Sigmoid colon (tissue), 6 donors: ENCODE measurements at regions not wholly inside any gene's neighbourhood (a gene's known extent, or its start where the extent isn't known, plus 50 kb on each side); places are given as distances from the start of the nearest gene placed in this dataset.

Experiments
- DNase-seq: peaks from one replicate; pipeline ENCODE4 v3.0.0-alpha.2; 2019
- H3K27ac ChIP-seq, 4 donors: fragments of 200-600 bp; sonication (generic); one replicate each; pipeline ENCODE4 v1.5.1; 2016 to 2019; ENCODE audit warnings: mild to moderate bottlenecking in 1 of 4
- H3K27me3 ChIP-seq, 3 donors: fragments of 200-600 bp; sonication (generic); one replicate each; pipeline ENCODE4 v1.5.1; 2019; ENCODE audit warnings: mild to moderate bottlenecking in 1 of 3
- H3K36me3 ChIP-seq, 4 donors: fragments of 200-600 bp; sonication (generic); one replicate each; pipeline ENCODE4 v1.5.1; 2016 to 2019
- H3K4me1 ChIP-seq, 4 donors: fragments of 200-600 bp; sonication (generic); one replicate each; pipeline ENCODE4 v1.5.1; 2017 to 2019
- H3K4me3 ChIP-seq, 4 donors: fragments of 200-600 bp; sonication (generic); one replicate each; pipeline ENCODE4 v1.5.1; 2017 to 2019; ENCODE audit warnings: mild to moderate bottlenecking in 2 of 4, moderate library complexity in 1 of 4
- H3K9me3 ChIP-seq, 4 donors: fragments of 200-600 bp in 3 of 4; sonication (generic) in 3 of 4; one replicate each; pipeline versions ENCODE4 v1.5.1 to v1.6.1; 2013 to 2019
- CTCF ChIP-seq, 4 experiments: fragments of 450-650 bp in 3 of 4; fragments of 200-600 bp in 1 of 4; IDR thresholded peaks; one replicate each; pipeline ENCODE4 v1.5.1; 2016 to 2019; ENCODE audit warnings: antibody characterized with exemption in 4 of 4, mild to moderate bottlenecking in 3 of 4, moderate library complexity in 2 of 4
- EP300 ChIP-seq, 4 donors: sonication (generic); formaldehyde crosslinking; IDR thresholded peaks; one replicate each; pipeline ENCODE4 v1.6.1; 2017; ENCODE audit warnings: antibody characterized with exemption in 4 of 4
- POLR2A ChIP-seq, 2 donors: fragments of 450-650 bp; IDR thresholded peaks; one replicate each; pipeline ENCODE4 v1.6.1; 2016; ENCODE audit warnings: antibody characterized with exemption in 2 of 2, mild to moderate bottlenecking in 2 of 2, moderate library complexity in 2 of 2
- POLR2AphosphoS5 ChIP-seq, 4 donors: sonication (generic); formaldehyde crosslinking; IDR thresholded peaks; one replicate each; pipeline ENCODE4 v1.6.1; 2017; ENCODE audit warnings: antibody characterized with exemption in 4 of 4
- WGBS, 2 donors: extraction: QIAGEN DNeasy Blood & Tissue Kit; methylation state at CpG; one replicate each; pipeline ENCODE4 v1.1.7; 2013; 5-methylcytosine and 5-hydroxymethylcytosine counted together
- intact Hi-C: fragments of 100-400 bp; cut with DNase I; formaldehyde crosslinking; loops from one replicate; pipeline ENCODE4 v1.15.1; 2023
- donor health status: healthy with polysubstance abuse.
- donor health status: healthy.

- intact Hi-C loops = no loop called here
- no peaks in the 10 kb centered on the region for H3K27me3 ChIP-seq
- DNase-seq = no peak
- 81 to 82% methylated on average over 2 of the region's 2 CpGs for WGBS, 2 donors
- TF ChIP-seq EP300 (IDR thresholded peaks at IDR 0.05) (no peak), CTCF (IDR thresholded peaks at IDR 0.05) (no peak), POLR2A (IDR thresholded peaks at IDR 0.05) (no peak), POLR2AphosphoS5 (IDR thresholded peaks at IDR 0.05) (no peak)
- no peak overlapping the region for H3K4me3 ChIP-seq
- H3K36me3 ChIP-seq = no peaks in the 10 kb centered on the region
- peaks cover 0 to 2% (median under 1%) of the 10 kb centered on the region in 4 donors for H3K4me1 ChIP-seq
- H3K27ac ChIP-seq = no peak overlapping the region
- no peaks in the 10 kb centered on the region for H3K9me3 ChIP-seq
Observed at GRCh38 chr11:37704791-37705190, 1106.8 kb upstream of the RAG2 start.

GRCh38 chr11:37699644-37700043 is 1101.6 kb upstream of the RAG2 start:
- no peaks in the 10 kb centered on the region for H3K27me3 ChIP-seq
- peaks cover 0 to 8% (median 2%) of the 10 kb centered on the region in 4 donors for H3K9me3 ChIP-seq
- intact Hi-C loops = no loop called here
- WGBS, 2 donors = 51 to 63% methylated on average over 2 of the region's 2 CpGs
- no peak for DNase-seq
- no peaks in the 10 kb centered on the region for H3K4me1 ChIP-seq
- TF ChIP-seq CTCF (IDR thresholded peaks at IDR 0.05) (no peak), POLR2A (IDR thresholded peaks at IDR 0.05) (no peak), POLR2AphosphoS5 (IDR thresholded peaks at IDR 0.05) (no peak), EP300 (IDR thresholded peaks at IDR 0.05) (no peak)
- no peak overlapping the region for H3K27ac ChIP-seq
- H3K4me3 ChIP-seq = no peak overlapping the region
- no peaks in the 10 kb centered on the region for H3K36me3 ChIP-seq

GRCh38 chr11:37695283-37695682 is 1097.2 kb upstream of the RAG2 start:
- Histone ChIP-seq H3K27me3 (no peaks in the 10 kb centered on the region), H3K4me3 (no peak overlapping the region), H3K4me1 (no peaks in the 10 kb centered on the region), H3K27ac (no peak overlapping the region), H3K36me3 (no peaks in the 10 kb centered on the region), H3K9me3 (peaks cover 0 to 14% (median 5%) of the 10 kb centered on the region in 4 donors)
- no peak for TF ChIP-seq CTCF (IDR thresholded peaks at IDR 0.05)
- TF ChIP-seq POLR2AphosphoS5 (IDR thresholded peaks at IDR 0.05) = no peak
- no peak for TF ChIP-seq POLR2A (IDR thresholded peaks at IDR 0.05)
- no peak for TF ChIP-seq EP300 (IDR thresholded peaks at IDR 0.05)
- no peak for DNase-seq
- intact Hi-C loops = no loop called here

GRCh38 chr11:37689951-37690350 is 1091.9 kb upstream of the RAG2 start:
- Histone ChIP-seq H3K27me3 (no peaks in the 10 kb centered on the region), H3K9me3 (peaks cover 0 to 7% (median 3%) of the 10 kb centered on the region in 4 donors), H3K27ac (no peak overlapping the region), H3K4me1 (no peaks in the 10 kb centered on the region), H3K4me3 (no peak overlapping the region), H3K36me3 (no peaks in the 10 kb centered on the region)
- TF ChIP-seq POLR2AphosphoS5 (IDR thresholded peaks at IDR 0.05) = no peak
- no peak for TF ChIP-seq CTCF (IDR thresholded peaks at IDR 0.05)
- TF ChIP-seq POLR2A (IDR thresholded peaks at IDR 0.05) = no peak
- no peak for TF ChIP-seq EP300 (IDR thresholded peaks at IDR 0.05)
- DNase-seq = no peak
- intact Hi-C loops = no loop called here
- WGBS, 2 donors = 26 to 57% methylated on average over 2 of the region's 2 CpGs

- Histone ChIP-seq H3K27me3 (no peaks in the 10 kb centered on the region), H3K9me3 (no peaks in the 10 kb centered on the region), H3K4me1 (no peaks in the 10 kb centered on the region), H3K4me3 (no peak overlapping the region), H3K27ac (no peak overlapping the region), H3K36me3 (no peaks in the 10 kb centered on the region)
- WGBS, 2 donors = 48 to 49% methylated on average over 2 of the region's 2 CpGs
- no peak for DNase-seq
- TF ChIP-seq EP300 (IDR thresholded peaks at IDR 0.05) = no peak
- no peak for TF ChIP-seq CTCF (IDR thresholded peaks at IDR 0.05)
- no peak for TF ChIP-seq POLR2AphosphoS5 (IDR thresholded peaks at IDR 0.05)
- TF ChIP-seq POLR2A (IDR thresholded peaks at IDR 0.05) = no peak
- intact Hi-C loops = no loop called here
Observed at GRCh38 chr11:37688456-37688855, 1090.4 kb upstream of the RAG2 start.
